IMR-90 (cell line): ENCODE measurements at regions not wholly inside any gene's neighbourhood (a gene's known extent, or its start where the extent isn't known, plus 50 kb on each side); places are given as distances from the start of the nearest gene placed in this dataset.

Experiments used
- ATAC-seq: fragments of 200-7000 bp; cut with Tn5 transposase; 2 replicates; pipeline ENCODE4 v1.9.1; 2020; ENCODE audit warnings: low read depth, mild to moderate bottlenecking, moderate library complexity
- BruUV-seq: library from RNA; stranded (reverse); fragments of 400-500 nt; replicated peaks from 2 replicates; lab custom pipeline; 2021; lab: Mats Ljungman, UMichigan
- CTCF ChIA-PET: fragments of 300-600 bp; formaldehyde crosslinking; extraction: SDS; loops from one replicate; lab custom pipeline; 2021; ENCODE audit warnings: antibody characterized with exemption; lab: Yijun Ruan, JAX
- POLR2A ChIA-PET: fragments of 300-600 bp; sonication (Branson Sonifier 250); formaldehyde crosslinking; loops from one replicate; lab custom pipeline; 2022; ENCODE audit warnings: antibody characterized with exemption; ENCODE audit not compliant: unreplicated experiment; lab: Charles Lee
- DNase-seq: peaks from one replicate; pipeline ENCODE4 v3.0.0; 2013
- H2AFZ ChIP-seq: replicated peaks from 2 replicates; pipeline ENCODE3; 2013; ENCODE audit warnings: low read length, mild to moderate bottlenecking; ENCODE audit not compliant: poor library complexity
- H2AK5ac ChIP-seq: 2 replicates; pipeline ENCODE4 v1.6.1; 2013; ENCODE audit warnings: low read depth, low read length, inconsistent platforms
- H2AK9ac ChIP-seq: replicated peaks from 2 replicates; pipeline ENCODE3; 2013; ENCODE audit warnings: mild to moderate bottlenecking, low read depth, low read length, moderate library complexity; ENCODE audit not compliant: poor library complexity
- H2BK120ac ChIP-seq: 2 replicates; pipeline ENCODE4 v1.6.1; 2013; ENCODE audit warnings: low read depth, low read length, inconsistent platforms
- H2BK15ac ChIP-seq: 3 replicates; pipeline ENCODE4 v1.6.1; 2013; ENCODE audit warnings: low read depth, low read length, inconsistent platforms
- H2BK20ac ChIP-seq: 2 replicates; pipeline ENCODE4 v1.6.1; 2013; ENCODE audit warnings: low read depth, mild to moderate bottlenecking, inconsistent platforms, low read length, moderate library complexity
- H2BK5ac ChIP-seq: 2 replicates; pipeline ENCODE4 v1.6.1; 2013; ENCODE audit warnings: mild to moderate bottlenecking, low read depth, low read length, inconsistent platforms; ENCODE audit not compliant: poor library complexity, severe bottlenecking
- H3K14ac ChIP-seq: replicated peaks from 2 replicates; pipeline ENCODE4 v1.6.1; 2013; ENCODE audit warnings: low read depth, low read length, inconsistent platforms
- H3K18ac ChIP-seq: 2 replicates; pipeline ENCODE4 v1.6.1; 2013; ENCODE audit warnings: low read depth, low read length, control low read depth
- H3K23ac ChIP-seq: 2 replicates; pipeline ENCODE4 v1.6.1; 2013; ENCODE audit warnings: low read depth, low read length, inconsistent platforms
- H3K27ac ChIP-seq: 2 replicates; pipeline ENCODE4 v1.5.1; 2013; ENCODE audit warnings: mild to moderate bottlenecking, control low read depth, low read length; ENCODE audit not compliant: insufficient read depth
- H3K27me3 ChIP-seq: 2 replicates; pipeline ENCODE4 v1.6.1; 2013; ENCODE audit warnings: low read length; ENCODE audit not compliant: control insufficient read depth, insufficient read depth
- H3K36me3 ChIP-seq: 2 replicates; pipeline ENCODE4 v1.6.1; 2013; ENCODE audit warnings: low read length, mixed read lengths; ENCODE audit not compliant: control insufficient read depth, insufficient read depth
- H3K4ac ChIP-seq: 2 replicates; pipeline ENCODE4 v1.6.1; 2013; ENCODE audit warnings: low read depth, low read length, inconsistent platforms
- H3K4me1 ChIP-seq: 2 replicates; pipeline ENCODE4 v1.6.1; 2013; ENCODE audit warnings: low read length, mixed read lengths; ENCODE audit not compliant: control insufficient read depth, insufficient read depth
- H3K4me2 ChIP-seq: 2 replicates; pipeline ENCODE4 v1.6.1; 2013; ENCODE audit warnings: low read depth, mild to moderate bottlenecking, control low read depth, low read length, moderate library complexity
- H3K4me3 ChIP-seq: 2 replicates; pipeline ENCODE4 v1.5.1; 2013; ENCODE audit warnings: low read depth, mild to moderate bottlenecking, control low read depth, low read length, moderate library complexity; ENCODE audit not compliant: insufficient read depth
- H3K56ac ChIP-seq: 2 replicates; pipeline ENCODE4 v1.6.1; 2013; ENCODE audit warnings: low read length, inconsistent platforms; ENCODE audit not compliant: insufficient read depth; ENCODE audit errors: extremely low read depth
- H3K79me1 ChIP-seq, 2 experiments: 2 replicates each; pipeline ENCODE4 v1.6.1; 2013; ENCODE audit warnings: low read length in 2 of 2, inconsistent platforms in 1 of 2, low read depth in 1 of 2
- H3K9ac ChIP-seq: 2 replicates; pipeline ENCODE4 v1.6.1; 2013; ENCODE audit warnings: low read depth, low read length, control low read depth
- H3K9me1 ChIP-seq: 2 replicates; pipeline ENCODE4 v1.6.1; 2013; ENCODE audit warnings: low read length, inconsistent platforms; ENCODE audit not compliant: insufficient read depth
- H3K9me3 ChIP-seq: 2 replicates; pipeline ENCODE4 v1.6.1; 2013; ENCODE audit warnings: low read length; ENCODE audit not compliant: control insufficient read depth, insufficient read depth
- H4K20me1 ChIP-seq: 2 replicates; pipeline ENCODE4 v1.6.1; 2013; ENCODE audit warnings: low read length, inconsistent platforms; ENCODE audit not compliant: insufficient read depth
- H4K5ac ChIP-seq: 2 replicates; pipeline ENCODE4 v1.6.1; 2013; ENCODE audit warnings: mild to moderate bottlenecking, low read depth, low read length, control low read depth
- H4K8ac ChIP-seq, 2 experiments: 2 replicates each; pipeline ENCODE4 v1.6.1; 2013; ENCODE audit warnings: low read depth in 2 of 2, low read length in 2 of 2, control low read depth in 1 of 2, inconsistent platforms in 1 of 2
- H4K91ac ChIP-seq: 2 replicates; pipeline ENCODE4 v1.6.1; 2013; ENCODE audit warnings: low read depth, low read length, inconsistent platforms; ENCODE audit not compliant: insufficient read depth
- CTCF ChIP-seq: conservative IDR thresholded peaks from 2 replicates; pipeline ENCODE4 v1.5.1; 2012; ENCODE audit warnings: mild to moderate bottlenecking, low read depth, low read length, improper control_type of control experiment
- SMC3 ChIP-seq: fragments of 150-350 bp; IDR thresholded peaks from 2 replicates; pipeline ENCODE4 v1.6.1; 2016; ENCODE audit warnings: low read depth, mild to moderate bottlenecking, antibody characterized with exemption, low read length, moderate library complexity
- USF2 ChIP-seq: fragments of 150-350 bp; IDR thresholded peaks from 2 replicates; pipeline ENCODE4 v1.6.1; 2017; ENCODE audit warnings: mild to moderate bottlenecking, antibody characterized with exemption, low read length, low read depth
- WGBS, 2 experiments: methylation state at CpG; one replicate each; pipeline versions ENCODE4 v1.1.5 to v1.1.7; 2013; ENCODE audit warnings: missing lambda C conversion rate in 2 of 2; ENCODE audit not compliant: insufficient read length in 1 of 2; ENCODE audit errors: extremely low coverage in 2 of 2; 5-methylcytosine and 5-hydroxymethylcytosine counted together
- dilution Hi-C: fragments of 300-500 bp; cut with HindIII; formaldehyde crosslinking; loops from one replicate; pipeline ENCODE4 v1.14.3; 2018; ENCODE audit warnings: low sequenced_read_pairs; ENCODE audit not compliant: unreplicated experiment
- in situ Hi-C: fragments of 300-500 bp; cut with MboI; formaldehyde crosslinking; loops from 3 replicates; pipeline ENCODE4 v1.14.3; 2019; ENCODE audit warnings: low sequenced_read_pairs, inconsistent platforms, mixed read lengths
- intact Hi-C: fragments of 100-400 bp; cut with micrococcal nuclease; formaldehyde crosslinking; loops from 2 replicates; pipeline ENCODE4 v1.10.0; 2022

GRCh38 chr21:35925497-35925896, 134.8 kb downstream of the SETD4 start:
- dilution Hi-C loops (no loop called here), intact Hi-C loops (no loop called here), in situ Hi-C loops (loop anchor here (25.0 kb wide), 1 partner anchor 1188 kb away; no protein-coding TSS in a partner anchor)
- peak overlapping the region; percentile 52 for H3K4ac ChIP-seq
- peak overlapping the region; percentile 84; the same call in 2 of the 3 replicates for H2BK15ac ChIP-seq
- no peaks in the 10 kb centered on the region for H3K36me3 ChIP-seq
- no peaks in the 10 kb centered on the region for H3K9me3 ChIP-seq
- H3K56ac ChIP-seq, result no peak overlapping the region
- H2BK5ac ChIP-seq, result peak overlapping the region; percentile 52
- ATAC-seq (peak; percentile 14; the same call in 1 of the 2 replicates), DNase-seq (peak; percentile 18)
- peak overlapping the region; percentile 80 for H2BK20ac ChIP-seq
- H3K18ac ChIP-seq, result peak overlapping the region; percentile 53
- ChIA-PET POLR2A (no interaction called here), CTCF (interaction anchor here (0.5 kb wide), 1 partner anchor 8 kb away, joined by 3 read pairs; no protein-coding TSS in a partner anchor)
- H4K8ac ChIP-seq, result peak overlapping the region; percentile 12 to 46; a peak in 2 of 4 replicates
- H3K27me3 ChIP-seq, result no peaks in the 10 kb centered on the region
- TF ChIP-seq SMC3 (no peak), CTCF (no peak), USF2 (peak; percentile 36)
- peak overlapping the region; percentile 25; the same call in 1 of the 2 replicates for H4K5ac ChIP-seq
- H3K9me1 ChIP-seq, result peaks cover 5% of the 10 kb centered on the region; the same call in 1 of the 2 replicates
- peaks cover 13% of the 10 kb centered on the region for H3K4me1 ChIP-seq
- BruUV-seq, result no TSS peak
- no peak overlapping the region; the same call in 1 of the 2 replicates for H3K27ac ChIP-seq
- H2BK120ac ChIP-seq, result peak overlapping the region; percentile 51; the same call in 1 of the 2 replicates
- H2AK5ac ChIP-seq, result peak overlapping the region; percentile 81
- peak overlapping the region; percentile 84 for H3K14ac ChIP-seq
- peak overlapping the region; percentile 10; the same call in 1 of the 2 replicates for H3K23ac ChIP-seq
- peaks cover 0 to 3% of the 10 kb centered on the region in 2 experiments; a peak in 1 of 4 replicates for H3K79me1 ChIP-seq
- WGBS, 2 experiments, result 14% methylated on average over 1 of the region's 6 CpGs; no CpG with 5 or more reads in 1 of the 2 experiments
- H3K4me3 ChIP-seq, result no peak overlapping the region
- no peak overlapping the region for H3K4me2 ChIP-seq
- no peaks in the 10 kb centered on the region for H4K20me1 ChIP-seq
- no peak overlapping the region for H4K91ac ChIP-seq
- no peak overlapping the region for H3K9ac ChIP-seq
- H2AK9ac ChIP-seq, result no peak overlapping the region
- peak overlapping the region; percentile 81 for H2AFZ ChIP-seq
